Gastroesophageal sphincter (tissue), 3 donors: ENCODE measurements at regions not wholly inside any gene's neighbourhood (a gene's known extent, or its start where the extent isn't known, plus 50 kb on each side); places are given as distances from the start of the nearest gene placed in this dataset.

Experiments used
- EP300 ChIP-seq: sonication (generic); formaldehyde crosslinking; IDR thresholded peaks from one replicate; pipeline ENCODE4 v1.6.1; 2017; ENCODE audit warnings: antibody characterized with exemption, mild to moderate bottlenecking
- POLR2A ChIP-seq, 2 donors: fragments of 450-650 bp; IDR thresholded peaks; one replicate each; pipeline ENCODE4 v1.6.1; 2017; ENCODE audit warnings: antibody characterized with exemption in 2 of 2, mild to moderate bottlenecking in 2 of 2, moderate library complexity in 1 of 2
- POLR2AphosphoS5 ChIP-seq: sonication (generic); formaldehyde crosslinking; IDR thresholded peaks from one replicate; pipeline ENCODE4 v1.6.1; 2017; ENCODE audit warnings: antibody characterized with exemption
- TF ChIP-seq, protein P1 (sequence below), 4 experiments: fragments of 200-600 bp in 2 of 4; fragments of 450-650 bp in 2 of 4; sonication (generic) in 1 of 4; IDR thresholded peaks; one replicate each; pipeline ENCODE4 v1.5.1; 2017 to 2019; ENCODE audit warnings: antibody characterized with exemption in 4 of 4, mild to moderate bottlenecking in 2 of 4, moderate library complexity in 2 of 4

DNA sequence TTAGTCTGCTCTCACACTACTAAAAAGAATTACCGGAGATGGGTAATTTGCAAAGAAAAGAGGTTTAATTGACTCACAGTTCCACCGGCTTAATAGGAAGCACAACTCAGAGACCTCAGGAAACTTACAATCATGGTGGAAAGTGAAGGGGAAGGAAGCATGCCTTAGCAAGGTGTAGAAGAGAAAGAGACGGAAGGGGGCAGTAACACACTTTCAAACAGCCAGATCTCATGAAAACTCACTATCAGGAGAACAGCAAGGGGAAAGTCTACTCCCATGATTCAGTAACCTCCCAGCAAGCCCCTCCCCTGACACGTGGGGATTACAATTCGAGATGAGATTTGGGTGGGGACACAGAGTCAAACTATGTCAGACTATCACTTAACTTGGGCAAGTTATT lies 236.6 kb upstream of the ANO3 start:
- TF ChIP-seq, protein P1, sequence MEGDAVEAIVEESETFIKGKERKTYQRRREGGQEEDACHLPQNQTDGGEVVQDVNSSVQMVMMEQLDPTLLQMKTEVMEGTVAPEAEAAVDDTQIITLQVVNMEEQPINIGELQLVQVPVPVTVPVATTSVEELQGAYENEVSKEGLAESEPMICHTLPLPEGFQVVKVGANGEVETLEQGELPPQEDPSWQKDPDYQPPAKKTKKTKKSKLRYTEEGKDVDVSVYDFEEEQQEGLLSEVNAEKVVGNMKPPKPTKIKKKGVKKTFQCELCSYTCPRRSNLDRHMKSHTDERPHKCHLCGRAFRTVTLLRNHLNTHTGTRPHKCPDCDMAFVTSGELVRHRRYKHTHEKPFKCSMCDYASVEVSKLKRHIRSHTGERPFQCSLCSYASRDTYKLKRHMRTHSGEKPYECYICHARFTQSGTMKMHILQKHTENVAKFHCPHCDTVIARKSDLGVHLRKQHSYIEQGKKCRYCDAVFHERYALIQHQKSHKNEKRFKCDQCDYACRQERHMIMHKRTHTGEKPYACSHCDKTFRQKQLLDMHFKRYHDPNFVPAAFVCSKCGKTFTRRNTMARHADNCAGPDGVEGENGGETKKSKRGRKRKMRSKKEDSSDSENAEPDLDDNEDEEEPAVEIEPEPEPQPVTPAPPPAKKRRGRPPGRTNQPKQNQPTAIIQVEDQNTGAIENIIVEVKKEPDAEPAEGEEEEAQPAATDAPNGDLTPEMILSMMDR (IDR thresholded peaks at IDR 0.05), result no peak
- TF ChIP-seq EP300 (no peak), POLR2A (IDR thresholded peaks at IDR 0.05) (no peak), POLR2AphosphoS5 (no peak)
